Sigmoid colon (tissue), 4 donors: ENCODE measurements at regions not wholly inside any gene's neighbourhood (a gene's known extent, or its start where the extent isn't known, plus 50 kb on each side); places are given as distances from the start of the nearest gene placed in this dataset.

ENCODE experiments used
- CTCF ChIP-seq, 4 experiments: fragments of 450-650 bp in 3 of 4; fragments of 200-600 bp in 1 of 4; IDR thresholded peaks; one replicate each; pipeline ENCODE4 v1.5.1; 2016 to 2019; ENCODE audit warnings: antibody characterized with exemption in 4 of 4, mild to moderate bottlenecking in 3 of 4, moderate library complexity in 2 of 4
- EP300 ChIP-seq, 4 donors: sonication (generic); formaldehyde crosslinking; IDR thresholded peaks; one replicate each; pipeline ENCODE4 v1.6.1; 2017; ENCODE audit warnings: antibody characterized with exemption in 4 of 4
- POLR2A ChIP-seq, 2 donors: fragments of 450-650 bp; IDR thresholded peaks; one replicate each; pipeline ENCODE4 v1.6.1; 2016; ENCODE audit warnings: antibody characterized with exemption in 2 of 2, mild to moderate bottlenecking in 2 of 2, moderate library complexity in 2 of 2
- POLR2AphosphoS5 ChIP-seq, 4 donors: sonication (generic); formaldehyde crosslinking; IDR thresholded peaks; one replicate each; pipeline ENCODE4 v1.6.1; 2017; ENCODE audit warnings: antibody characterized with exemption in 4 of 4

DNA sequence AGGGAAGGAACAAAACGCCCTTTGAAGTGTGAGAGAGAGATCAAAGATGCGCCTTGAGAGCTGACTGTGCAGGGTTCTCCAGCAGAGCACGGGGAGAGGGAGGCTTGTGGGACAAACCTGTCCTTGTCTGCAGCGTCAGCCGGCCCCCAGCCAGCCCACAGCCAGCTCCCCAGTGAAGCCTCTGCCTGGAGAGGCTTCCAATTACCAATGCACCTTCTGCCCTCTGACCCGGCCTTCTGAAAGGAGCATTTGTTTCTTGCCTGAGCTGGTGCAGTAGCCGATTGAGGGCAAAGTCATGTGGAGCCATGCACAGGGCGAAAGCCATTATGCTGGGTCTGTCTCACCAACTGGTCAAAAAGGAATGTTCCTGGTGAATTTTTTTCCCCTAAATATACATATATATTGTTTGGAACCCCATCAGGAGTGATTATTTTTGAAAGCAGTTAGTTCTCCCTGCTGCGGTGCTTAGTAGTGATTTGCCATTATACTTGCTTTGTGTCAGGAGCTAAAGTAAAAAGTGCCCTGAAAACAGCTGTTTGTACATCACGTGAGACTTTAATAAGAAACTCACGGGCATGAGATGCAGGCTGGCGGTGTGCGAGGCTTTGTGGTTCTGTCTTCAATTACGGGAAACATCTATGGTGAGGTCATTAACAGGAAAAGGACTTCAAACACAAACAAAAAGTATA lies 268.6 kb downstream of the KLF6 start:
- no peak for TF ChIP-seq CTCF (IDR thresholded peaks at IDR 0.05)
- TF ChIP-seq POLR2AphosphoS5 (IDR thresholded peaks at IDR 0.05) = no peak
- TF ChIP-seq POLR2A (IDR thresholded peaks at IDR 0.05) = no peak
- TF ChIP-seq EP300 (IDR thresholded peaks at IDR 0.05) = no peak
